Coronary artery (tissue), 2 donors: ENCODE measurements at regions not wholly inside any gene's neighbourhood (a gene's known extent, or its start where the extent isn't known, plus 50 kb on each side); places are given as distances from the start of the nearest gene placed in this dataset.
"Not testable (repeated sequence)": the region's sequence is repeated elsewhere in the genome, so short reads cannot be mapped to it uniquely, and the experiment has no call there.

ENCODE experiments used
- DNase-seq: peaks from one replicate; pipeline ENCODE4 v3.0.0-alpha.2; 2017; ENCODE audit warnings: low spot score
- H3K27ac ChIP-seq, 2 donors: fragments of 200-600 bp; sonication (generic); one replicate each; pipeline ENCODE4 v1.5.1; 2016 to 2019
- H3K4me3 ChIP-seq: fragments of 200-600 bp; sonication (generic); 2 replicates; pipeline ENCODE4 v1.5.1; 2016; ENCODE audit warnings: mild to moderate bottlenecking, moderate library complexity
- TF ChIP-seq, protein P1 (sequence below): fragments of 200-600 bp; sonication (generic); IDR thresholded peaks from one replicate; pipeline ENCODE4 v1.5.1; 2019; ENCODE audit warnings: antibody characterized with exemption

- Histone ChIP-seq H3K27ac (no peak overlapping the region), H3K4me3 (no peak overlapping the region)
- DNase-seq = no peak
- TF ChIP-seq, protein P1, sequence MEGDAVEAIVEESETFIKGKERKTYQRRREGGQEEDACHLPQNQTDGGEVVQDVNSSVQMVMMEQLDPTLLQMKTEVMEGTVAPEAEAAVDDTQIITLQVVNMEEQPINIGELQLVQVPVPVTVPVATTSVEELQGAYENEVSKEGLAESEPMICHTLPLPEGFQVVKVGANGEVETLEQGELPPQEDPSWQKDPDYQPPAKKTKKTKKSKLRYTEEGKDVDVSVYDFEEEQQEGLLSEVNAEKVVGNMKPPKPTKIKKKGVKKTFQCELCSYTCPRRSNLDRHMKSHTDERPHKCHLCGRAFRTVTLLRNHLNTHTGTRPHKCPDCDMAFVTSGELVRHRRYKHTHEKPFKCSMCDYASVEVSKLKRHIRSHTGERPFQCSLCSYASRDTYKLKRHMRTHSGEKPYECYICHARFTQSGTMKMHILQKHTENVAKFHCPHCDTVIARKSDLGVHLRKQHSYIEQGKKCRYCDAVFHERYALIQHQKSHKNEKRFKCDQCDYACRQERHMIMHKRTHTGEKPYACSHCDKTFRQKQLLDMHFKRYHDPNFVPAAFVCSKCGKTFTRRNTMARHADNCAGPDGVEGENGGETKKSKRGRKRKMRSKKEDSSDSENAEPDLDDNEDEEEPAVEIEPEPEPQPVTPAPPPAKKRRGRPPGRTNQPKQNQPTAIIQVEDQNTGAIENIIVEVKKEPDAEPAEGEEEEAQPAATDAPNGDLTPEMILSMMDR = no peak
Observed at GRCh38 chr11:115974703-115975102, 470.5 kb upstream of the CADM1 start.

DNA sequence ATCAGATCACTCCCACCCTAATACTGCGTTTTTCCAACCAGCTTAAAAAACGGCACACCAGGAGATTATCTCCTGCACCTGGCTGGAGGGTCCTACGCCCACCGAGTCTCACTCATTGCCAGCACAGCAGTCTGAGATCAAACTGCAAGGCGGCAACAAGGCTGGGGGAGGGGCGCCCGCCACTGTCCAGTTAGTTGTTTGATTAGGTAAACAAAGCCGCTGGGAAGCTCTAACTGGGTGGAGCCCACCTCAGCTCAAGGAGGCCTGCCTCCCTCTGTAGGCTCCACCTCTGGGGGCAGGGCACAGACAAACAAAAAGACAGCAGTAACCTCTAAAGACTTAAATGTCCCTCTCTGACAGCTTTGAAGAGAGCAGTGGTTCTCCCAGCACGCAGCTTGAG lies 463.0 kb upstream of the CADM1 start:
- DNase-seq, H3K27ac ChIP-seq, H3K4me3 ChIP-seq: not testable (repeated sequence)

- Histone ChIP-seq H3K4me3 (no peak overlapping the region), H3K27ac (no peak overlapping the region)
- DNase-seq = no peak
- TF ChIP-seq, protein P1 = no peak
Observed at GRCh38 chr11:115965767-115966504, 461.7 kb upstream of the CADM1 start.

- no peak for DNase-seq
- TF ChIP-seq, protein P1 = no peak
- H3K4me3 ChIP-seq = no peak overlapping the region
- no peak overlapping the region for H3K27ac ChIP-seq
Observed at GRCh38 chr11:115964091-115964490, 459.9 kb upstream of the CADM1 start.

DNA sequence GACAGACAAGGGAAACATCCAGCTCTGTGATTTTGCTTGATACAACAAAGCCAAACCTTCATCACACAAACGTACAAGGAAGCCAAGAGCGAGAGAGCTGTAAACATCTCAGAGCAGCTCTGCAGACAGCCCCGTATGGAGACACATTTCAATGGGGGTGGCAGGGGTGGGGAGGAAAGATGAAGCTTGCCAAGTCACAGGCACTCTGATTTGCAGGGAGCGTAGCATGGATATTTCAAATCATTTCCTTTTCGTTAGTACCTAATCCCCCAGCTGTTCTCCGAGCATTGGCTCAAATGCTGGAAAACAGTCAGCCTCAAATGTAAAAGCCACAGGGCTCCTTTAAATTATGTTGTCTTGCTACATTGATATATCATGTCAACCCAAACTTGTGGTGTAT lies 458.9 kb upstream of the CADM1 start:
- TF ChIP-seq, protein P1 = no peak
- no peak overlapping the region for H3K4me3 ChIP-seq

DNA sequence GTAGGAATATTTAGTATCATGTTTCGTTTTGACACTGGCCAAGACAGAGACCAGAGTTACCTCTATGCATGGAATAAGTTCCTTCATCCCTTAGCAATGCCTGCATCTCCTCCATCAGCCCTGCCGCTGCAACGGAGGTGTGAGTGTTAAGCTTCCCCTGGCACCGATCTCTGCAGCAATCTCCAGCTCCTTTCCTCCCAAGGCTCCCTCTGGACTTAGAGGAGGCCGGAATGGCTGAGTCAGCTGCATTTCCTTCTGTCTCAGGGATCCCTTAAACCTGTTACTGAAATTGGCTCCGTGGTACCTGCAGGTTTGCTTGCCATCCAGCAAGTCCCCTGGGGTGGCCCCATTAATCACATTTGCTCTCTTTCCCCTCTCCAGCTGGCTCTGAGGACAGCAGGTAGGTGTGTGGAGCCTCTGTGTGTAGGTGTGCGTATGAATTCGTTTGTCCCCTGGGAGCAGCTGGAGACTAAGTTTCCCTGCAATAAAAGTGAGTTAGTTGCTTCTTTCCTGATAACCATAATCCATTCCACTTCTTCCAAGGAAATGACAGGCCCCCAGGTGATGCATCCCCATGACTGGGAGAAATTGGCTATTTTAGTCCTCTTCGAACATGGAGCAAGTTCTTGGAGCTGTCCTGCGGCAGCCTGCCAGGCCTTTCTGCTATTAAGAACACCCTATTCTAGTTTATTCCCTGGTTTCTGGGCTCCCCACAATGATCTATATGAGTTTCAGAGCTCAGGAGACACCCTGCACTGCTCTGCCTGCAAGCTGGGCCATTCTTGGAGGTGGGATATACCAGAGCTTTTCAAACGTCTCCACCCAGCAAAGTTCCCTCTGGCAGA lies 457.2 kb upstream of the CADM1 start:
- no peak for DNase-seq
- no peak overlapping the region for H3K27ac ChIP-seq
- TF ChIP-seq, protein P1 = no peak
- H3K4me3 ChIP-seq = no peak overlapping the region

More for the DNA sequence above, 458.9 kb upstream of the CADM1 start:
- H3K27ac ChIP-seq = no peak overlapping the region
- DNase-seq = no peak

GRCh38 chr11:115959081-115959486 lies 454.9 kb upstream of the CADM1 start:
- DNase-seq = no peak
- H3K27ac ChIP-seq = no peak overlapping the region
- TF ChIP-seq, protein P1 = no peak
- no peak overlapping the region for H3K4me3 ChIP-seq
